PC-9 (cell line): ENCODE measurements at regions not wholly inside any gene's neighbourhood (a gene's known extent, or its start where the extent isn't known, plus 50 kb on each side); places are given as distances from the start of the nearest gene placed in this dataset.
"Not testable (repeated sequence)": the region's sequence is repeated elsewhere in the genome, so short reads cannot be mapped to it uniquely, and the experiment has no call there.

Experiments used
- CTCF ChIP-seq: fragments of 200-600 bp; sonication (generic); conservative IDR thresholded peaks from 2 replicates; pipeline ENCODE4 v1.6.1; 2017; ENCODE audit warnings: mixed run types, antibody characterized with exemption, mild to moderate bottlenecking, moderate library complexity
- EZH2 ChIP-seq: fragments of 200-600 bp; sonication (generic); IDR thresholded peaks from 2 replicates; pipeline ENCODE4 v1.8.0; 2017; ENCODE audit warnings: antibody characterized with exemption, low read depth

- TF ChIP-seq CTCF, EZH2: not testable (repeated sequence)
These were observed 340.8 kb upstream of the TBC1D5 start for GRCh38 chr3:18083273-18083590.
